GM12878 (cell line): ENCODE measurements at regions not wholly inside any gene's neighbourhood (a gene's known extent, or its start where the extent isn't known, plus 50 kb on each side); places are given as distances from the start of the nearest gene placed in this dataset.

Experiments
- ATAC-seq: fragments of 200-7000 bp; cut with Tn5 transposase; 3 replicates; pipeline ENCODE4 v1.9.1; 2020; ENCODE audit warnings: mild to moderate bottlenecking, moderate library complexity
- BruUV-seq: library from RNA; stranded (reverse); fragments of 400-500 nt; replicated peaks from 2 replicates; lab custom pipeline; 2021; lab: Mats Ljungman, UMichigan
- CTCF ChIA-PET: fragments of 300-600 bp; sonication (Branson Sonifier 250); formaldehyde crosslinking; extraction: SDS; loops from one replicate; lab custom pipeline; 2021; ENCODE audit warnings: inconsistent platforms; lab: Yijun Ruan, JAX
- POLR2A ChIA-PET: fragments of 350-600 bp; formaldehyde crosslinking; extraction: SDS; loops from one replicate; lab custom pipeline; 2021; ENCODE audit warnings: inconsistent platforms; lab: Charles Lee
- RAD21 ChIA-PET: fragments of 300-600 bp; sonication (Branson Sonifier 250); formaldehyde crosslinking; loops from one replicate; lab custom pipeline; 2023; ENCODE audit warnings: antibody characterized with exemption; ENCODE audit not compliant: unreplicated experiment; lab: Charles Lee
- SMC1A ChIA-PET: fragments of 300-600 bp; sonication (Branson Sonifier 250); formaldehyde crosslinking; loops from one replicate; lab custom pipeline; 2023; ENCODE audit not compliant: unreplicated experiment, uncharacterized antibody; lab: Charles Lee
- DNase-seq: peaks from one replicate; pipeline ENCODE4 v3.0.0-alpha.2; 2011; ENCODE audit warnings: low read depth, low spot score
- FAIRE-seq: peaks from 3 replicates; lab custom pipeline; 2011; peaks lifted over from hg19 to GRCh38; lab: Jason Lieb, UNC
- H2AFZ ChIP-seq: 2 replicates; pipeline ENCODE4 v1.6.0; 2011; ENCODE audit warnings: low read depth, low read length, control low read depth; ENCODE audit not compliant: control insufficient read depth
- H3K27ac ChIP-seq: 2 replicates; pipeline ENCODE4 v1.5.1; 2011; ENCODE audit warnings: control low read depth; ENCODE audit not compliant: control insufficient read depth, insufficient read depth
- H3K27me3 ChIP-seq, 2 experiments: replicated peaks in 1 of 2; 2 replicates each; pipeline versions ENCODE4 v1.6.0 to v1.6.1; 2011; ENCODE audit warnings: low read length in 1 of 2; ENCODE audit not compliant: control insufficient read depth in 2 of 2, insufficient read depth in 2 of 2
- H3K36me3 ChIP-seq, 2 experiments: 2 replicates each; pipeline ENCODE4 v1.5.1; 2011; ENCODE audit warnings: low read length in 1 of 2; ENCODE audit not compliant: control insufficient read depth in 2 of 2, insufficient read depth in 2 of 2
- H3K4me1 ChIP-seq: 2 replicates; pipeline ENCODE4 v1.6.1; 2011; ENCODE audit warnings: mild to moderate bottlenecking, low read length, moderate library complexity, mixed read lengths; ENCODE audit not compliant: control insufficient read depth, insufficient read depth
- H3K4me2 ChIP-seq: 2 replicates; pipeline ENCODE4 v1.6.0; 2011; ENCODE audit warnings: control low read depth; ENCODE audit not compliant: control insufficient read depth, insufficient read depth
- H3K4me3 ChIP-seq: fragments of 200-600 bp; sonication (generic); 2 replicates; pipeline ENCODE4 v1.5.1; 2016
- H3K79me2 ChIP-seq: 2 replicates; pipeline ENCODE4 v1.6.0; 2011; ENCODE audit warnings: low read length; ENCODE audit not compliant: control insufficient read depth, insufficient read depth
- H3K9ac ChIP-seq: 2 replicates; pipeline ENCODE4 v1.8.0; 2011; ENCODE audit warnings: low read length, control low read depth, mixed read lengths; ENCODE audit not compliant: control insufficient read depth, insufficient read depth
- H3K9me3 ChIP-seq: replicated peaks from 3 replicates; pipeline ENCODE4 v1.5.1; 2011; ENCODE audit warnings: mild to moderate bottlenecking, low read length; ENCODE audit not compliant: control insufficient read depth, insufficient read depth
- H4K20me1 ChIP-seq: 2 replicates; pipeline ENCODE4 v1.6.0; 2011; ENCODE audit not compliant: control insufficient read depth, insufficient read depth
- BCLAF1 ChIP-seq: fragments of 450-650 bp; IDR thresholded peaks from 2 replicates; pipeline ENCODE4 v1.6.1; 2017; ENCODE audit warnings: antibody characterized with exemption, mild to moderate bottlenecking, moderate library complexity
- BMI1 ChIP-seq: fragments of 450-650 bp; IDR thresholded peaks from 2 replicates; pipeline ENCODE4 v1.6.1; 2016; ENCODE audit warnings: mild to moderate bottlenecking, moderate library complexity, borderline replicate concordance
- CBFB ChIP-seq: IDR thresholded peaks from 2 replicates; pipeline ENCODE4 v1.6.1; 2016; ENCODE audit warnings: antibody characterized with exemption, low read depth
- CTCF ChIP-seq, 3 experiments: IDR thresholded peaks in 2 of 3; conservative IDR thresholded peaks in 1 of 3; 2 replicates each; pipeline ENCODE4 v1.5.1; 2011; ENCODE audit warnings: low read depth in 3 of 3, low read length in 3 of 3, mild to moderate bottlenecking in 3 of 3, control low read depth in 2 of 3, moderate library complexity in 2 of 3, inconsistent platforms in 1 of 3, mixed read lengths in 1 of 3; ENCODE audit not compliant: control insufficient read depth in 2 of 3, insufficient read depth in 1 of 3; ENCODE audit errors: extremely low read depth in 1 of 3
- HCFC1 ChIP-seq: fragments of 150-350 bp; IDR thresholded peaks from 2 replicates; pipeline ENCODE4 v1.6.1; 2014; ENCODE audit warnings: low read length
- HDAC6 ChIP-seq: fragments of 200-600 bp; sonication (generic); IDR thresholded peaks from one replicate; pipeline ENCODE4 v1.8.0; 2017; ENCODE audit warnings: antibody characterized with exemption; ENCODE audit not compliant: unreplicated experiment
- IRF4 ChIP-seq: IDR thresholded peaks from 2 replicates; pipeline ENCODE4 v1.6.1; 2011; ENCODE audit warnings: low read depth, low read length
- NFYA ChIP-seq: IDR thresholded peaks from 2 replicates; pipeline ENCODE4 v1.6.1; 2011; ENCODE audit warnings: low read depth, mild to moderate bottlenecking, low read length, improper control_type of control experiment, borderline replicate concordance
- RB1 ChIP-seq: fragments of 450-650 bp; formaldehyde crosslinking; IDR thresholded peaks from 2 replicates; pipeline ENCODE4 v1.6.1; 2017; ENCODE audit warnings: mild to moderate bottlenecking, borderline replicate concordance
- REST ChIP-seq: IDR thresholded peaks from 2 replicates; pipeline ENCODE4 v1.6.1; 2012; ENCODE audit warnings: mild to moderate bottlenecking, low read depth, low read length
- ZBTB33 ChIP-seq: fragments of 450-650 bp; IDR thresholded peaks from 2 replicates; pipeline ENCODE4 v1.6.1; 2017; ENCODE audit warnings: mild to moderate bottlenecking
- WGBS: methylation state at CpG from one replicate; pipeline ENCODE4 v1.1.6; 2016; ENCODE audit warnings: low lambda C conversion rate; ENCODE audit not compliant: insufficient replicate concordance, insufficient coverage; ENCODE audit errors: missing lambda C conversion rate; 5-methylcytosine and 5-hydroxymethylcytosine counted together
- in situ Hi-C: fragments of 300-500 bp; cut with MboI; formaldehyde crosslinking; loops from 9 replicates; pipeline ENCODE4 v1.14.3; 2018; ENCODE audit warnings: mixed read lengths
- intact Hi-C: fragments of 100-400 bp; cut with micrococcal nuclease; formaldehyde crosslinking; loops from one replicate; pipeline ENCODE4 v1.14.2; 2022; ENCODE audit not compliant: unreplicated experiment

- FAIRE-seq = no peak
- in situ Hi-C loops = loop anchor here (10.0 kb wide), 1 partner anchor 1588 kb away; no protein-coding TSS in a partner anchor
- no peaks in the 10 kb centered on the region for H3K4me1 ChIP-seq
- no peak for TF ChIP-seq CTCF (IDR thresholded peaks at IDR 0.05 in 2 of 3, conservative IDR thresholded peaks at IDR 0.05 in 1 of 3; ENCODE audit: control insufficient read depth in 2 of 3, extremely low read depth in 1 of 3, insufficient read depth in 1 of 3, low read depth in 3 of 3, low read length in 3 of 3)
- TF ChIP-seq BMI1 = no peak
- no peak for TF ChIP-seq HDAC6
- TF ChIP-seq RB1 = no peak
- no peak for TF ChIP-seq BCLAF1
- TF ChIP-seq IRF4 = no peak
- no peak for TF ChIP-seq ZBTB33
- no peak for TF ChIP-seq HCFC1
- no peak for TF ChIP-seq NFYA
- TF ChIP-seq REST = no peak
- no peak for TF ChIP-seq CBFB
Measured at GRCh38 chr17:14922411-14922810, 342.7 kb downstream of the PMP22 start.

More at GRCh38 chr17:14922411-14922810, 342.7 kb downstream of the PMP22 start:
- no peak for DNase-seq
- no peak overlapping the region for H3K27ac ChIP-seq
- H3K4me3 ChIP-seq = no peak overlapping the region
- H4K20me1 ChIP-seq = no peaks in the 10 kb centered on the region
- ChIA-PET CTCF (interaction anchor here (0.5 kb wide), 1 partner anchor 1317 kb away, joined by 4 read pairs; no protein-coding TSS in a partner anchor), SMC1A (interaction anchor here (0.8 kb wide), 1 partner anchor 19 kb away, joined by 3 read pairs; no protein-coding TSS in a partner anchor), POLR2A (no interaction called here), RAD21 (no interaction called here)
- H2AFZ ChIP-seq = no peak overlapping the region
- H3K9ac ChIP-seq = no peak overlapping the region
- no peaks in the 10 kb centered on the region for H3K36me3 ChIP-seq
- BruUV-seq = no TSS peak
- intact Hi-C loops = loop anchor here (10.0 kb wide), 1 partner anchor 58 kb away; no protein-coding TSS in a partner anchor
- H3K27me3 ChIP-seq = no peaks in the 10 kb centered on the region
- 0% methylated on average over 2 of the region's 2 CpGs for WGBS
- ATAC-seq = no peak
- no peak overlapping the region for H3K4me2 ChIP-seq
- no peaks in the 10 kb centered on the region for H3K9me3 ChIP-seq
- H3K79me2 ChIP-seq = no peaks in the 10 kb centered on the region
